ENCODE measurements at regions not wholly inside any gene's neighbourhood (a gene's known extent, or its start where the extent isn't known, plus 50 kb on each side); places are given as distances from the start of the nearest gene placed in this dataset.

GRCh38 chr6:108739496-108740330, 108.5 kb upstream of the ARMC2 start:
- TF ChIP-seq CTCF (IDR thresholded peaks at IDR 0.05): no peak
- peak; percentile 69 for DNase-seq (ENCODE audit: low spot score)
- Histone ChIP-seq H3K4me3 (no peak overlapping the region), H3K27ac (peak overlapping the region in 1 of 2 donors; percentile 87)

DNA sequence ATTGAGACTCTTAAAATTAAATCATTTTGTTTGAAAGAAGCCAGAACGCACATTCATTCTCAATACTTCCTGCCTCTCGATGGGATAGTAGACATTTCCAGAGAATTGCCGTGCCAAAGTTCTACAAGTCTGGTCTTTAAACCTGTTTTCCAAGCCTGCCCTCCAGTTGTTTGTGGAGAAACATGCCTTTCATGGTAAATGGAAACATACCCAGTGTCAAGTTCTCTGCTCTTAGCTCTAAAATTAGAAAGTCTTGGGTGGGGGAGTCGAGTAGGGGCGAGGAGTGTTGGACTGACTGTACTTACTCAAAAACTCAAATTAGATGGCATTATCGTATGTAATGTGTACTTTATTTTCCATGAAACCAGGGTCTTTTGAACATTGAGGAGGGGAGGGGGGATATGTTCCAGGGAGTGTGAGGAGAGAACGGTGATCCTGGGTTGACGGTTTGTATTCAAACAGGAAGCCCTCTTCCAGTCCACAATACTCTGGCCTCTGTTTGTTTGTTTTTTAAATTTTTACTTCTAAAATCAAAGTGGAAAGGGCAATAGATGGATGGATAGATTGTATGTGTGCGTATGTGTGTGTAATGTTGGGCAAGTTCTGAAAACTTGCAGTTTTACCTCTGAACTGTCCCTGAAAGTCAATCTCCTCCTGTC, 106.8 kb upstream of the ARMC2 start:
- no peak for DNase-seq (ENCODE audit: low spot score)
- peak overlapping the region; percentile 49 to 82 for H3K27ac ChIP-seq
- TF ChIP-seq CTCF (IDR thresholded peaks at IDR 0.05): no peak
- H3K4me3 ChIP-seq: peak overlapping the region; percentile 41

DNA sequence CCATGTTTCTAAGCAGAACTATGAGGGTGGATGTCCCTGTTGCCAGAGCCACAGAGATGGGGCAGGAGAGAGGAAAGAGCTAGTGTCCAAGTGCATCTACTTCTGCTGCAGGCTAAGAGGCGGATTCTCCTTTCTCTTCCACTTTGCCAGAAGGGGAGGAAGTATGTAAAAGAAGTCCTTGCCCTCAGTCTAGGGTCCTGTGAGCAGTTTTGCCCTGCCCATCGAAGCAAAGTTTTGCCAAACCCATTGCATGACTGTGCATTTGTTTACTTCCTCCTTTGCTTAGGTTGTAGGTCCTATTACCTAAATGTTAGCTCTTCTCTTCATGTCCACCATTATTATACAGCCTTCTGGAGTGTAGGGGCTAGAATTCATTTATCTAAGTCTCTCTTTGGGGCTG, 106.2 kb upstream of the ARMC2 start:
- no peak for TF ChIP-seq CTCF (IDR thresholded peaks at IDR 0.05)
- DNase-seq (ENCODE audit: low spot score): no peak
- H3K4me3 ChIP-seq: no peak overlapping the region
- peak overlapping the region; percentile 49 to 82 for H3K27ac ChIP-seq

DNA sequence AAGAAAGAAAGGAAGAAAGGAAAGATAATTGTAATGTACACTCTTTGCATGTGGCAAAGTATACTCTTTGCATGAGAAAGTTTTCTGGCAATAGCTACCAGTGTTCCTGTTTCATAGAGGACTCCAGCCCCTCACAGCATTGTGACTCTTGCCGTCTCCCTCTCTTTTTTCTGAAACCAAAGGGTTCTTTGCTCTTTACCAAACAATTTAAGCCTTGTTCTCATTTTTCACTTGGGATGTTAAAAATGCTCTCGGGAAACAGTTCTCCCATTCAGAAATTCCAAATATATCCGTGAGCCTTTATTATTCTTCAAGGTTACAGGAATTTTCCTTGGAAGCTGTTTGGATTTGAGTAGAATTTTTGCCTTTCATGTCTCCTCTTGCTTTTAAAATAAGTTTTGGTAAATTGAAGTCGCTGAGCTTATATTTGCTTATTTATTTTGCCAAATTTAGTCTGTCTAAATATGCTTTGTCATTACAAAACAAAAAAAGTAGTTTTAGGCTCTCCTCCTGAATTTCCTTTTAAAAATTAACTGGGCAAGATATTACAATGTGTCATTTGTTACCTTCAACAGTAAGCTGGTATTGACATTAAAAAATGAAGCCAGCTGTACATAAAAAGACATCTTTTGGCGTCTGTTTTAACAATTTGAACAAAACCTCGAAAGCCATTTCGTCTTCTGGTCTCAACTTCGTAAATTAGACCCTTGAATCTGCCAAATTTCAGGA, 103.8 kb upstream of the ARMC2 start:
- peak overlapping the region; percentile 0 for H3K4me3 ChIP-seq
- TF ChIP-seq CTCF (IDR thresholded peaks at IDR 0.05): no peak
- peak overlapping the region; percentile 73 to 80 for H3K27ac ChIP-seq
- no peak for DNase-seq (ENCODE audit: low spot score)

DNA sequence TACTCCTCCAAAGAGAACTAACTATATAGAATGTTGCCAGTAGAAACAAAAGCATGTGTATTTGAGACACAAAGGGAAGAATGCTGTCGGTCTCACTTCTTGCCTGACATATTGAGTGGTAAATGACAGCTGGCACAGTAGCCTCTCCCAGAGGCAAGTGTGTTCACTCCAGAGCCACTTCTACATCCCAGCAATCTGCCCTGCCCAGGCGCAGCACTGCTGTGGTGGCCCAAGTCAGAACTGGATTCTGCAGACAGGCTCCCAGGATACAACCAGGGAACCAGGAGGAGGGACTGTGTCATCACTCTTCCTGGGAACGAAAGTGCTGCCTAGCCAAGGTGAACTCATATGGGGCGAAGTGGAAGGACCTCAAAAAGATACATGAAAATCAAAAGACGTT, 103.2 kb upstream of the ARMC2 start:
- Histone ChIP-seq H3K4me3 (peak overlapping the region; percentile 0), H3K27ac (peak overlapping the region; percentile 73 to 80)
- no peak for TF ChIP-seq CTCF (IDR thresholded peaks at IDR 0.05)
- no peak for DNase-seq (ENCODE audit: low spot score)

GRCh38 chr6:108745664-108746336, 102.4 kb upstream of the ARMC2 start:
- no peak for DNase-seq (ENCODE audit: low spot score)
- TF ChIP-seq CTCF (IDR thresholded peaks at IDR 0.05): no peak
- Histone ChIP-seq H3K27ac (peak overlapping the region; percentile 73 to 80), H3K4me3 (no peak overlapping the region)

Measured in coronary artery (tissue), 2 donors.